ENCODE measurements at regions not wholly inside any gene's neighbourhood (a gene's known extent, or its start where the extent isn't known, plus 50 kb on each side); places are given as distances from the start of the nearest gene placed in this dataset.

DNA sequence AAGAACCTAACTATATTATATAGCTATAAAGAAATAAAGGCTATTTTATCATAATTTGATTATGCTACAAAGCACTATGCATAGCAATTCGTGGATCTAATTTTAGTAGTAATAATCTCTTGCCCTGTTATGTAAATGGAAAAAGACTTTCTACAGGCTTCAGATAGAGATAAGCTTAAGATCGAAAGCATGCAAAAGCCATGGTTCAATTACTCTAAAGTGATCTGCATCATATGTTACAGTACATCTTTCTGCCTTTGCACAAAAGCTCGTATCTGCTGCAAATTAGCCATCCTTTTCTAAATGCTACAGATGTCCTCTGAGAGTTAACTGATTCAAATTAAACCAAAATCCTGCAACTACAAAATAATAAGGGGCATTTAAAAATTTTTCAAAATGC, 234.8 kb upstream of the TMEM161B start:
- Histone ChIP-seq H3K27ac (no peak overlapping the region), H3K4me1 (no peaks in the 10 kb centered on the region), H3K9me3 (ENCODE audit: control insufficient read depth, low read length) (no peaks in the 10 kb centered on the region), H3K27me3 (ENCODE audit: control insufficient read depth, insufficient read depth, low read length) (no peaks in the 10 kb centered on the region), H3K4me3 (ENCODE audit: low read depth, low read length) (peak overlapping the region; percentile 66), H2AFZ (no peak overlapping the region), H3K4me2 (ENCODE audit: low read length) (no peak overlapping the region), H3K36me3 (ENCODE audit: control insufficient read depth, insufficient read depth, low read length) (no peaks in the 10 kb centered on the region), H3K79me2 (no peaks in the 10 kb centered on the region), H3K9ac (no peak overlapping the region)
- TF ChIP-seq CTCF (IDR thresholded peaks at IDR 0.05), result no peak

GRCh38 chr5:88503041-88503345, 234.3 kb upstream of the TMEM161B start:
- TF ChIP-seq CTCF (IDR thresholded peaks at IDR 0.05), result no peak
- no peak overlapping the region for H3K27ac ChIP-seq
- no peak overlapping the region for H3K9ac ChIP-seq

GRCh38 chr5:88502179-88503040, 233.8 kb upstream of the TMEM161B start:
- H3K27me3 ChIP-seq (ENCODE audit: control insufficient read depth, insufficient read depth, low read length), result no peaks in the 10 kb centered on the region
- H3K36me3 ChIP-seq (ENCODE audit: control insufficient read depth, insufficient read depth, low read length), result no peaks in the 10 kb centered on the region
- H3K9ac ChIP-seq, result no peak overlapping the region
- peak overlapping the region; percentile 17 for H2AFZ ChIP-seq
- peak overlapping the region; percentile 66 for H3K4me3 ChIP-seq (ENCODE audit: low read depth, low read length)
- no peaks in the 10 kb centered on the region for H3K9me3 ChIP-seq (ENCODE audit: control insufficient read depth, low read length)
- TF ChIP-seq CTCF (IDR thresholded peaks at IDR 0.05), result no peak
- no peaks in the 10 kb centered on the region for H3K79me2 ChIP-seq
- no peak overlapping the region for H3K27ac ChIP-seq
- no peaks in the 10 kb centered on the region for H3K4me1 ChIP-seq
- H3K4me2 ChIP-seq (ENCODE audit: low read length), result peak overlapping the region; percentile 54

More at GRCh38 chr5:88503041-88503345, 234.3 kb upstream of the TMEM161B start:
- no peaks in the 10 kb centered on the region for H3K79me2 ChIP-seq
- H3K27me3 ChIP-seq (ENCODE audit: control insufficient read depth, insufficient read depth, low read length), result no peaks in the 10 kb centered on the region
- peak overlapping the region; percentile 54 for H3K4me2 ChIP-seq (ENCODE audit: low read length)
- no peaks in the 10 kb centered on the region for H3K9me3 ChIP-seq (ENCODE audit: control insufficient read depth, low read length)
- H3K36me3 ChIP-seq (ENCODE audit: control insufficient read depth, insufficient read depth, low read length), result no peaks in the 10 kb centered on the region
- H3K4me1 ChIP-seq, result no peaks in the 10 kb centered on the region
- peak overlapping the region; percentile 66 for H3K4me3 ChIP-seq (ENCODE audit: low read depth, low read length)
- H2AFZ ChIP-seq, result no peak overlapping the region

DNA sequence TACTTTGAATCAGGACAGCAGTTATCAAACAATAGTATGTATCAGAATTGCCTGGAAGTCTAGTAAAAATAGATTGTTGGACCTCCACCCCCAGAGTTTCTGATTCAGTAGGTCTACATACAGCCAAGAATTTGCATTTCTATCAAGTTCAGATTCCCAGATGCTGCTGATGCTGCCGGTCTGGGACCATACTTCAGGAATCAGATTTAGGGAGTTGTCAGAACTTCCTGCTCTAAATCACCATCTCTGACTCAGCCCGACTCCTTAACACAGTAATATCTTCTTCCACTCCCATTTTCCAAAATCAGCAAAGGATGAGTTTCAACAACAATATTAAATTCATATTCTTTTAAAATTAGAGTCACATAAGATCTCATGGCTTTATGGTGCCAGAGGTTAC, 227.2 kb upstream of the TMEM161B start:
- H3K4me1 ChIP-seq, result no peaks in the 10 kb centered on the region
- H3K4me3 ChIP-seq (ENCODE audit: low read depth, low read length), result no peak overlapping the region
- no peak for TF ChIP-seq CTCF (IDR thresholded peaks at IDR 0.05)
- no peak overlapping the region for H3K4me2 ChIP-seq (ENCODE audit: low read length)
- H3K9ac ChIP-seq, result no peak overlapping the region
- no peaks in the 10 kb centered on the region for H3K27me3 ChIP-seq (ENCODE audit: control insufficient read depth, insufficient read depth, low read length)
- no peaks in the 10 kb centered on the region for H3K79me2 ChIP-seq
- no peaks in the 10 kb centered on the region for H3K9me3 ChIP-seq (ENCODE audit: control insufficient read depth, low read length)
- no peaks in the 10 kb centered on the region for H3K36me3 ChIP-seq (ENCODE audit: control insufficient read depth, insufficient read depth, low read length)
- no peak overlapping the region for H2AFZ ChIP-seq
- H3K27ac ChIP-seq, result no peak overlapping the region

- H3K79me2 ChIP-seq, result no peaks in the 10 kb centered on the region
- H3K4me2 ChIP-seq (ENCODE audit: low read length), result no peak overlapping the region
- TF ChIP-seq CTCF (IDR thresholded peaks at IDR 0.05), result no peak
- no peaks in the 10 kb centered on the region for H3K9me3 ChIP-seq (ENCODE audit: control insufficient read depth, low read length)
- H3K4me3 ChIP-seq (ENCODE audit: low read depth, low read length), result no peak overlapping the region
- H3K9ac ChIP-seq, result no peak overlapping the region
- H3K27ac ChIP-seq, result no peak overlapping the region
- H3K4me1 ChIP-seq, result no peaks in the 10 kb centered on the region
- no peak overlapping the region for H2AFZ ChIP-seq
- no peaks in the 10 kb centered on the region for H3K36me3 ChIP-seq (ENCODE audit: control insufficient read depth, insufficient read depth, low read length)
- H3K27me3 ChIP-seq (ENCODE audit: control insufficient read depth, insufficient read depth, low read length), result no peaks in the 10 kb centered on the region
These were observed 222.2 kb upstream of the TMEM161B start for GRCh38 chr5:88490874-88491273.

All from parathyroid adenoma (tissue), 2 donors.